NCI-H2196 treated with DMSO at 0.1 percent for 48 hours (cell line): ENCODE measurements at regions not wholly inside any gene's neighbourhood (a gene's known extent, or its start where the extent isn't known, plus 50 kb on each side); places are given as distances from the start of the nearest gene placed in this dataset.

ENCODE experiments used
- DNase-seq: peaks from one replicate; lab custom pipeline; 2025; ENCODE audit not compliant: unreplicated experiment; lab: John Stamatoyannopoulos, UW

DNA sequence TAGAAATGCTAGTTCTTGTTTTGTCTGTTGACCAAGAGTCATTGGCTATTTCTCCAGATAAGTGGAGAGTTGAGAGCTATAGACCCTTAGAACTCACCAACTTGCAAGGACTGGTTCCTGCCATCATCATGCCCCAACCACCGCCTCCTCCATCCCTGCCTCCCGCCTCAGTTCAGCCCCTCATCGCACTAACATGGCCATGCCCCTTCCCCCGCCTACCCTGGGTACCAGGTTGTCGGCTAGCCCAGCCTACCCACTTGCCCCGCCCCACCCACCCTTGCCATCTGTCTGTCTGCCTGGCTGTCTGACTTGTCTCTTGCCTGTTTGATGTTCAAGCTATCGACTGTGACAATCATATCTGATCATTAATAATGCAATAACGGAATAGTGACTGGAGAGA lies 154.1 kb downstream of the TRIM29 start:
- DNase-seq, result no peak

GRCh38 chr11:119983240-119983732 lies 154.6 kb downstream of the TRIM29 start:
- DNase-seq, result no peak

DNA sequence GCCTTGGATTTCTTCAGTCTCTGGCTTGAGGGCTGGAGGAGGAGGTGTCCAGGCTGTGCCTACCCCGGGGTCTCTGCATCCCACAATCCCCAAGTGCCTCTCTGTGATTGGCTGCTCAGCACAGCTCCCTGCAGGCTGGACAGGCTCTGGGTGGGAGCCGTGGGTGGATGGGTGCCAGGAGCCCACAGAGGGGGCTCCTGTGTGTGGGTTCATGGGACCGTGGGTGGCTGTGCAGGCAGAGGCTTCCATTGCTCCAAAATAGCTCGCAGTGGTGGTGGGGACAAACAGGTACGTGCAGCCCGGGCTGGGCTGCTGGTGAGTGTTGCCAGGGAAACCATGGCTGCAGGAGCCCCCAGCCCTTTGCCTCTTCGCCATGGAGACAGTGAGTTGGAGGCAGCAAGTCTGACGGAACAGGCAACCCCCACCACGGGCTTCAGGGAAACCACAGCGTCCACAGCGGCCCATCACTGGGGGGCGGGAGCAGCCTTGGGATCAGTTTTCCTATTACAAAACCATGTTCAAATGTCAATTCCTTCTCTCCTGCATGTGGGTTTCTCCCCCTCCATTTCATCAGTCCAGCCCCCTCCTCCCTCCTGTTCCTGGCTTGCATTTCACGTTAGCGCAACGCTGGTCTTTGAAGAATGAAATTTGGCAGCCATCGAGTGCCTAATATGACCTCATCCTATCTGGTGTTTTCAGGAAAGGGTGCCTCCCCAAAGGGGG lies 155.2 kb downstream of the TRIM29 start:
- DNase-seq, result no peak

DNA sequence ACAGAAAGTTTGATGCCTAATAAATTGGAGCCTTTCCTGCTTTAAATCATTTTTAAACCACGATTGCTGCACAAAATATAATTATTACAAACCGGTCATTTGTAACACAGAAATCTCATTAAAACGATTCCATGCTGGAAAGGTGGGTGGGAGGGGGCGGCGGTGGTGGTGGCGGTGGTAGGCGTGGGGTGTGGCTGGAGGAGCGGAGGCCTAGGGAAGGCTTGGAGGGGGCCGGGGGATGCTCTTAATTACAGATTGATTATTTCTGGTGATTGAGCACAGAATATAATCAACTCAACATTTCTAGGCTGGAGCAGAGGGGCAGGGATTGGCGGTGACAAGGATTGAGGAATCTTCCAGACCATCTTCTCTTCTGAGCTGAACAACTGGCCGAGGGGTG lies 157.5 kb downstream of the TRIM29 start:
- no peak for DNase-seq

DNA sequence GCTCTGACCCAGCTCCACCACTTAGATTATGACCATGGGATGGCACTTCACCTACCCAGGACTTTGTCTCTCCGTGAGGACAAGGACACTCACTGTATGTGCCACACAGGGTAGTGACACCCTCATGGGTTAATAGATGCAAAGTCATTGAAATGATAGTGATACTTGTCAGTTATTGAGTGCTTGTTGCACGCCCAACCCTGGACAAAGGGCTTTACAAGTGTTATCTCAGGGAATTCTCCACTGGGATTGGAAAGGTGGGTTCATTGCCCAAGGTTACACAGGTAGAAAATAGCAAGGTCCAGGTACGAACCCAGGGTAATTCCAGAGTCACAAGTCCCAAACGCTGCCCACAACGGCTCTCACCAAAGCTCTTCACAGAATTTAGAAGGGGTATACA lies 158.2 kb downstream of the TRIM29 start:
- DNase-seq, result no peak

DNA sequence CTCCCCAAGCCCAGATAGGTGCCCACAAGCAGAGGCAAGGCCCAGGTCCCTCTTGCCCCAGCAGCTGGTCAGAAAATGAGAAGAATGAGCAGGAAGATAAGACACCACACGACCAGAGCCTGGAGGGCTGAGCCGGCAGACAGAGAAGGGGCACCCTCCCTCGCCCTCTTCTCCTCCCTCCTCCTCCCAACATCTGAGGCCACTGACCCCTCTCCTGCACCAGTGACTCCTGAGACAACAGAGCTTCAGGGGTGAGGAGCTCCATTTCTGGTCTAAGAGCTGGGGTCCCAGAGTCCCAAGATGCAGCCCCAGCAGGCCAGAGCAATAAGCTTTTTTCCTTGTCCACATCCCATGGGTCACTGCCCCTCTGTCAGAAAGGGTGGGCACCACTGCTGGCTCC lies 159.2 kb downstream of the TRIM29 start:
- DNase-seq, result no peak

DNA sequence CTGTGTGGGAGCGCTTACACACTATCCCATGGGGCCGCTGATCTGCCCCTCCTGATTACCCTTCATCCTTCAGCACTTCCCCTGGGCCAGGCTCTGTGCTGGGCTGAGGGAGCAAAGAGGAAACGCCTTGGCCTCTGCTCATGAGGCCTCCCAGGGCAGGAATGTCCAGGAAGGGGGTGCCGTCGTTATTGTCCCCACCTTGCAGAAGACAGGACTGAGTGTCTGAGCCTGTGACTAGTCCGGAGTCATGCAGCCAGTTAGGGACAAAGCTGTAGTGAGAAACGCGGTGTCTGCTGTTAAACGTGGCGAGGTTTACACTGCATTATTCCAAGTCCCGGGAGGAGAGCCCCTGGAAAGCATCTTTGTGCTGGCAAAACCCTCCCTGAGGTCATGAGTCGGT lies 160.0 kb downstream of the TRIM29 start:
- no peak for DNase-seq

GRCh38 chr11:119977561-119977860 lies 160.4 kb downstream of the TRIM29 start:
- no peak for DNase-seq

- no peak for DNase-seq
Measured at GRCh38 chr11:119976805-119977560, 160.9 kb downstream of the TRIM29 start.

- DNase-seq, result no peak
Measured at GRCh38 chr11:119975561-119976152, 162.3 kb downstream of the TRIM29 start.

DNA sequence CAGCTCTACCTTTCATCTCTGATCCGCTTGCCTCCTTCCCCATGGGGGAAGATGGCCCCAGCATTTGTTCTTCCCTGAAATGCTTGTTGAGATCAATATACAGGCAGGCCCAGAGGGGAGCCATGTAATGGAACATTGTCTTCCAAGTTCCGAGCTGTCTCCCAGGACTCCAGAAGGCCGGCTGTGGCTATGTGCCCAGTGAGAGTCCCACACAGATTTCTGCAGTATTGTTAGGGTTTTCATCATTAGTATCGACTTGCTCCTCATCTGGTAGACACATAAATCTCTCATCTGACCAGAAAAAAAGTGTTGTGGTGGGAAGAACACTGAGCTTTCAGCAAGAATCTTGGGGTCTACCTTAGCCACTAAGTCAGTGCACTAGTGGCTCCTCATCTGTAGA lies 163.4 kb downstream of the TRIM29 start:
- DNase-seq, result no peak

GRCh38 chr11:119974051-119974450 lies 163.9 kb downstream of the TRIM29 start:
- DNase-seq, result no peak

GRCh38 chr11:119972281-119972680 lies 165.6 kb downstream of the TRIM29 start:
- DNase-seq, result no peak

- DNase-seq, result no peak
Measured at GRCh38 chr11:119970555-119971304, 167.2 kb downstream of the TRIM29 start.

DNA sequence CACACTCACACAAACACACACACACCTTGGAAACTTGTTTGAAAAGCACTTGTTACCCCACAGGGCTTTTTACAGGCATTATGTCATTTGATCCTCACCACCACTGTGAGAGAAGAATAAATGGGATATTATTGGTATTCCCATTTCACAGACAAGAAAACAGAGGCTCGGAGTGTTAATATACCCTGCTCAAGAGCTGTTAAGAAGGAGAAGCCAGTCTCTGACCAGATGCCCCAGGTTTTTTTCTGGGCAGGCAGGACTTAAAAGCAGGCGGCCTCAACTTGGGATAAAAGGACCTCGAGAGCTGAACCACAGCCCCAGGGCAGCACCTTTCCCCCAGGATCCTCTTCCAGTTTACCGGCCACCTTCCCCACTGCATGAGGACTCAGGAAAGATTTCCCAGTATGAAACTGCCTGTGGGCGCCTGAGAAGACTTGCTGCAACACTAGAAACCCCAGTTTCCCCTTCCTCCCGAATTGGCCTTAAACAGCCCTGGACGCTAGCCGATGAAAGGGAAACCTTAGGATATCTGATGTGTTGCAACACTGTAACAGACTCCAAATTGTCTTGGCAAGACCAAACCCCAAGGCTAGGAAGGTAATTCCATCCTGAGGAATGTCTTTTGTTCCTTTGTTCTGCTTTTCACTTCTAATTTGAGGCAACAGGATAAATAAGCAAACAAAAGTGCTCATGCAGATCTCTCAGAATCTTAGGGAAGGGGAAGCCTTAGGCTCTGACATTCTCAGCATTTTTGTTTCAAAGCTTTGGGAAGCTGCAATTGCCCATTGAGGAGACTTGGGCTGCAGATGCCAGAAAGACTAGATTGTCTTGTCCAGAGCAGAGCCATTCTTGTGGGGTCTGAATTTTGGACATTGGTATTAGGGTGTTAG lies 173.5 kb downstream of the TRIM29 start:
- DNase-seq, result no peak

GRCh38 chr11:119957951-119958350 lies 180.0 kb downstream of the TRIM29 start:
- no peak for DNase-seq

DNA sequence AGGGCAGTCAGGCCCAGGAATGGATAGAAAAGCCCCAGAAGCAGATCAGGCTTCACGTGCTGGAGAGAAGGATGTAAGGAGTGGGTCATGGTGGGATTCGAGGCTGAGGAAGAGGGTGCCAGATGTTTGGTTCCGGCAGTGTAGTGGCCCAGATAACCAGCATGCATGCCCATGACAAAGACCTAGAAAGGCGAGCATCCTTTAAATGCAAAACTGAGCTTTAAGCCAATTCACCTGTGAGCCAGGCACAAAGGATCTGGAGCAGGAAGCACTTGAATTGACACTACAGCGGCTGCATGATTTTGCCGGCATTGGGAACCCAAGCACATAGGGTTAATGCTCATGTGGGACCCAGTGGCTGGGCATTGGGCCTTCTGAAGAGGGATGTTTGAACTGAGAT lies 185.5 kb downstream of the TRIM29 start:
- DNase-seq, result no peak

DNA sequence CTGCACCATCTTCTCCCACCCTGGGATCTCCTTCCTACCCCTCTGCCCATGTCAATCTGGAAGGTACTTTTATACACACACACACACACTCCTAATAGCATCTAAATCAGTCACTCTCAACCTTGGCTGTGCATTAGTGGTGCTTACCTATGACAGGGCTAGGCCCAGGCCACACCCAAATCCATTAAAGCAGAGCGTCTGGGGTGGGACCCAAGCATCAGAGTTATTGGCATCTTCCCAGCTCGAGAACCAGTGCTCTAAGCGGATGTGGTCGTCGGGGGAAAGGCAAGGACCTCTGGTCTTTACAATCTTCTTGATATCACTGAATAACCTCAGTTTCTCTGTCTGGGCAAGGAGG lies 194.6 kb downstream of the TRIM29 start:
- DNase-seq, result no peak

- DNase-seq, result no peak
Measured at GRCh38 chr11:119942583-119943297, 195.2 kb downstream of the TRIM29 start.
